ENCODE measurements at regions not wholly inside any gene's neighbourhood (a gene's known extent, or its start where the extent isn't known, plus 50 kb on each side); places are given as distances from the start of the nearest gene placed in this dataset.

- no peak for TF ChIP-seq CTCF (conservative IDR thresholded peaks at IDR 0.05)
- no peak for TF ChIP-seq EZH2 (IDR thresholded peaks at IDR 0.05; ENCODE audit: low read depth)
Measured at GRCh38 chr1:209454340-209454994, 129.0 kb upstream of the CAMK1G start.

All from PC-9 (cell line).